GM12878 (cell line): ENCODE measurements at regions not wholly inside any gene's neighbourhood (a gene's known extent, or its start where the extent isn't known, plus 50 kb on each side); places are given as distances from the start of the nearest gene placed in this dataset.

ENCODE experiments used
- ATF7 ChIP-seq: fragments of 450-650 bp; IDR thresholded peaks from 2 replicates; pipeline ENCODE4 v1.6.1; 2016; ENCODE audit warnings: low read depth, mild to moderate bottlenecking
- FOXK2 ChIP-seq: fragments of 450-650 bp; IDR thresholded peaks from 2 replicates; pipeline ENCODE4 v1.6.1; 2017; ENCODE audit warnings: mild to moderate bottlenecking, moderate library complexity
- GABPA ChIP-seq: IDR thresholded peaks from 2 replicates; pipeline ENCODE4 v1.6.1; 2014; ENCODE audit warnings: antibody characterized with exemption, low read depth, mild to moderate bottlenecking, inconsistent platforms
- HDGF ChIP-seq: fragments of 450-650 bp; IDR thresholded peaks from 2 replicates; pipeline ENCODE4 v1.6.1; 2016; ENCODE audit warnings: antibody characterized with exemption
- KLF5 ChIP-seq: fragments of 450-650 bp; IDR thresholded peaks from 2 replicates; pipeline ENCODE4 v1.6.1; 2014; ENCODE audit warnings: mild to moderate bottlenecking; ENCODE audit not compliant: partially characterized antibody
- MTA3 ChIP-seq: IDR thresholded peaks from 2 replicates; pipeline ENCODE4 v1.6.1; 2012; ENCODE audit warnings: low read length, inconsistent platforms, borderline replicate concordance
- NBN ChIP-seq: fragments of 450-650 bp; IDR thresholded peaks from 2 replicates; pipeline ENCODE4 v1.6.1; 2016
- RCOR1 ChIP-seq: conservative IDR thresholded peaks from 2 replicates; pipeline ENCODE4 v1.6.1; 2012; ENCODE audit warnings: low read depth, low read length, improper control_type of control experiment
- SREBF1 ChIP-seq: IDR thresholded peaks from 2 replicates; pipeline ENCODE4 v1.6.1; 2012; ENCODE audit warnings: mild to moderate bottlenecking, low read length
- STAT3 ChIP-seq: IDR thresholded peaks from 2 replicates; pipeline ENCODE4 v1.6.1; 2011; ENCODE audit warnings: low read depth, low read length, improper control_type of control experiment
- TCF3 ChIP-seq: IDR thresholded peaks from 2 replicates; pipeline ENCODE4 v1.6.1; 2012; ENCODE audit warnings: low read depth, mild to moderate bottlenecking, low read length, borderline replicate concordance; ENCODE audit not compliant: insufficient read depth
- ZBTB11 ChIP-seq: fragments of 450-650 bp; formaldehyde crosslinking; IDR thresholded peaks from 2 replicates; pipeline ENCODE4 v1.5.0; 2022; ENCODE audit warnings: mild to moderate bottlenecking, missing genetic modification characterization
- TF ChIP-seq, protein P1 (sequence below): fragments of 450-650 bp; IDR thresholded peaks from 2 replicates; pipeline ENCODE4 v1.6.1; 2018; ENCODE audit warnings: mild to moderate bottlenecking, low read depth, moderate library complexity; ENCODE audit not compliant: partially characterized antibody

- no peak for TF ChIP-seq ZBTB11
- no peak for TF ChIP-seq FOXK2
- no peak for TF ChIP-seq GABPA
- TF ChIP-seq HDGF = no peak
- TF ChIP-seq ATF7 = no peak
- TF ChIP-seq RCOR1 = no peak
- no peak for TF ChIP-seq NBN
- TF ChIP-seq MTA3 = no peak
- TF ChIP-seq SREBF1 = no peak
- TF ChIP-seq, protein P1, sequence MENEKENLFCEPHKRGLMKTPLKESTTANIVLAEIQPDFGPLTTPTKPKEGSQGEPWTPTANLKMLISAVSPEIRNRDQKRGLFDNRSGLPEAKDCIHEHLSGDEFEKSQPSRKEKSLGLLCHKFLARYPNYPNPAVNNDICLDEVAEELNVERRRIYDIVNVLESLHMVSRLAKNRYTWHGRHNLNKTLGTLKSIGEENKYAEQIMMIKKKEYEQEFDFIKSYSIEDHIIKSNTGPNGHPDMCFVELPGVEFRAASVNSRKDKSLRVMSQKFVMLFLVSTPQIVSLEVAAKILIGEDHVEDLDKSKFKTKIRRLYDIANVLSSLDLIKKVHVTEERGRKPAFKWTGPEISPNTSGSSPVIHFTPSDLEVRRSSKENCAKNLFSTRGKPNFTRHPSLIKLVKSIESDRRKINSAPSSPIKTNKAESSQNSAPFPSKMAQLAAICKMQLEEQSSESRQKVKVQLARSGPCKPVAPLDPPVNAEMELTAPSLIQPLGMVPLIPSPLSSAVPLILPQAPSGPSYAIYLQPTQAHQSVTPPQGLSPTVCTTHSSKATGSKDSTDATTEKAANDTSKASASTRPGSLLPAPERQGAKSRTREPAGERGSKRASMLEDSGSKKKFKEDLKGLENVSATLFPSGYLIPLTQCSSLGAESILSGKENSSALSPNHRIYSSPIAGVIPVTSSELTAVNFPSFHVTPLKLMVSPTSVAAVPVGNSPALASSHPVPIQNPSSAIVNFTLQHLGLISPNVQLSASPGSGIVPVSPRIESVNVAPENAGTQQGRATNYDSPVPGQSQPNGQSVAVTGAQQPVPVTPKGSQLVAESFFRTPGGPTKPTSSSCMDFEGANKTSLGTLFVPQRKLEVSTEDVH = no peak
- TF ChIP-seq TCF3 = no peak
- no peak for TF ChIP-seq KLF5
- no peak for TF ChIP-seq STAT3
Observed at GRCh38 chr11:29627541-29627940, 389.3 kb downstream of the KCNA4 start (continued).
